Sigmoid colon (tissue), 4 donors: ENCODE measurements at regions not wholly inside any gene's neighbourhood (a gene's known extent, or its start where the extent isn't known, plus 50 kb on each side); places are given as distances from the start of the nearest gene placed in this dataset.

Experiments
- POLR2A ChIP-seq, 2 donors: fragments of 450-650 bp; IDR thresholded peaks; one replicate each; pipeline ENCODE4 v1.6.1; 2016; ENCODE audit warnings: antibody characterized with exemption in 2 of 2, mild to moderate bottlenecking in 2 of 2, moderate library complexity in 2 of 2
- POLR2AphosphoS5 ChIP-seq, 4 donors: sonication (generic); formaldehyde crosslinking; IDR thresholded peaks; one replicate each; pipeline ENCODE4 v1.6.1; 2017; ENCODE audit warnings: antibody characterized with exemption in 4 of 4
- TF ChIP-seq, protein P1 (sequence below), 4 experiments: fragments of 450-650 bp in 3 of 4; fragments of 200-600 bp in 1 of 4; IDR thresholded peaks; one replicate each; pipeline ENCODE4 v1.5.1; 2016 to 2019; ENCODE audit warnings: antibody characterized with exemption in 4 of 4, mild to moderate bottlenecking in 3 of 4, moderate library complexity in 2 of 4

DNA sequence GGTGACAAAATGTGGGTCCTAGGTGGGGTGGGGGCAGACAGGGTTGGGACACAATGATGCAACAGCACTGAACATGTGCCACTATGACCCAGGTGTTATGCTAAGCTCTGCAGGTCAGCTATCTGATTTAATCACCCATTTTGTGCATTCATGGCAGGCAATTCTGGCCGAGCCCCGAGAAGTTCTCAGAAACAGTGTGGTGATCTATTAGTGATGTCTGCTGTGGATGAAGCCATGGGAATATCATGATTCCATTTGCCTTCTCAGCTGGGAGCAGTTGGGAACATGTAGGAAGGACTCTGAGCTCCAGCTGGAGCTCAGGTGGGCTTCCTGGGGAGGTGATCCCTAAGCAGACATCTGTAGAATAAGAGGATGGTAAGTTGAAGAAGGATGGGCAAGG, 194.0 kb upstream of the POU3F1 start:
- TF ChIP-seq, protein P1, sequence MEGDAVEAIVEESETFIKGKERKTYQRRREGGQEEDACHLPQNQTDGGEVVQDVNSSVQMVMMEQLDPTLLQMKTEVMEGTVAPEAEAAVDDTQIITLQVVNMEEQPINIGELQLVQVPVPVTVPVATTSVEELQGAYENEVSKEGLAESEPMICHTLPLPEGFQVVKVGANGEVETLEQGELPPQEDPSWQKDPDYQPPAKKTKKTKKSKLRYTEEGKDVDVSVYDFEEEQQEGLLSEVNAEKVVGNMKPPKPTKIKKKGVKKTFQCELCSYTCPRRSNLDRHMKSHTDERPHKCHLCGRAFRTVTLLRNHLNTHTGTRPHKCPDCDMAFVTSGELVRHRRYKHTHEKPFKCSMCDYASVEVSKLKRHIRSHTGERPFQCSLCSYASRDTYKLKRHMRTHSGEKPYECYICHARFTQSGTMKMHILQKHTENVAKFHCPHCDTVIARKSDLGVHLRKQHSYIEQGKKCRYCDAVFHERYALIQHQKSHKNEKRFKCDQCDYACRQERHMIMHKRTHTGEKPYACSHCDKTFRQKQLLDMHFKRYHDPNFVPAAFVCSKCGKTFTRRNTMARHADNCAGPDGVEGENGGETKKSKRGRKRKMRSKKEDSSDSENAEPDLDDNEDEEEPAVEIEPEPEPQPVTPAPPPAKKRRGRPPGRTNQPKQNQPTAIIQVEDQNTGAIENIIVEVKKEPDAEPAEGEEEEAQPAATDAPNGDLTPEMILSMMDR (IDR thresholded peaks at IDR 0.05), result no peak
- no peak for TF ChIP-seq POLR2AphosphoS5 (IDR thresholded peaks at IDR 0.05)
- TF ChIP-seq POLR2A (IDR thresholded peaks at IDR 0.05), result no peak
